HG02642 (cell line): ENCODE measurements at regions not wholly inside any gene's neighbourhood (a gene's known extent, or its start where the extent isn't known, plus 50 kb on each side); places are given as distances from the start of the nearest gene placed in this dataset.
A peak's percentile ranks its signal among the peaks of the same experiment; 100 is the strongest.

Experiments
- ATAC-seq: cut with Tn5 transposase; IDR thresholded peaks from one replicate; pipeline ENCODE4 v1.9.1; 2021; ENCODE audit warnings: mild to moderate bottlenecking; ENCODE audit not compliant: unreplicated experiment, poor library complexity

DNA sequence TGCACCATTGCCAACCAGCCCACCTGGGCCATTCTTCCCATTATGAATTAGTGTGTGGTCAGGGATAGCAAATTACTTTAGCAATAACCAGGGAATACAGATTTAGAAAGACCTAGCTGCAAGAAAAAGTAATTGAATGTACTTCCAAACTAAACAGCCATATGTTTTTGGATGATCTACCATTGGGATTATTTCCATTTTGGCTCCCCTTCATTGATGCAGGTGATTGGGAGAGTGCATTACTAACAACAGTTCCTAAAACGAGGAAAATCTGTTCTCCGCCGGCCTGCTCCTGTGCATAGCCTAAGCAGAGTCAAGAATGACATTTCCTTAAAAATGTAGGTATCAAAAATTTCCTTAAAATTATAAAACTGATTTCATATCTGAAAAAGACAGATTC, 58.5 kb downstream of the MAIP1 start:
- ATAC-seq, result no peak

DNA sequence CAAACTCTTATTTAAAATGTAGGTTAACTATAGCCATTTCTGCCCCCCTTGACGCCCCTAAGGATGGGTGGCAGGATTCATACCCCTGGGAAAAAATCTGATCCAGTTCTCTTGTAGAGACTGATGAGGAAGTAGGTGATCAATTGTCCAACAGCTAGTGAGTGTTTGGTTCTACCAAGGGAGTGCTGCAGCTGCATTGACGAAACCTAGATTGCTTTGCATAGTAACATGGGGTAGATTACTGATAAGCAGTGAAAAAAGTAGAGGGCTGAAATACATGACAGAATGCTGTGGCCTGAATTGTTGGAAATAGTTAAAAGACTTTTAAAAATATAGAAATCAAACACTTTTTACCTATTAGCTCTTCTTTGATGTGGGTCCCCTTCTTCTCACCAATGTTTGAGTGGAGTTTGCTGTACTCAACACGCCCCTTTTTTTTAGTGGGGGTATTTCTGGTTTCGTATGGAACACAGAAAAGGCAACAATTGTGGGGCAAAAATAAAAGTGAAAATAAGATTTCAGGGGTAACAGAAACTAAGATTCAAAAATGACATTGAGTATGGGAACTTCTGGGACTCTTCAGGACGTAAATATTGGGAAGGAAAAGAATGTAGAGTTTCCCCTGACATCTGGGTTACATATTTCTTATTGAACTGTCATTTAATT, 66.2 kb downstream of the MAIP1 start:
- peak; percentile 77 for ATAC-seq

DNA sequence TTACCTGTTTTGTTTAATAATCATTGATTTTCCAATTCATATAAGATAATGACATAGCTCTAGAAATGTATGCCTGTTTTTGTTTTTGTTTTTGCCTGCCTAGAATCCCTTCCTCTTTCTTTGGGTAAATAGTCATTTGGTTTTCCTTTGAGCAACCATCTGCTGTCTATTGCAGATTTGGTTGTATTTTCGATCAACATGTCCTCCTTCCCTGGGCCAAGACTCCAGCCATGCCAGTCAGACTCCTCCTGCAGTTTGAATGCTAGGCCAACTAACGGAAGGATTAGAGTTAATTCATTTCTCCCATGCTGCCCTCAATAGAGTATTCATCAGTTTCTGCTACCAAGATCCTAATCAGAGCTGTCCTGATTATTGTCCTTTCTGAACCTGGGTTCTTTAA, 67.1 kb downstream of the MAIP1 start:
- ATAC-seq, result no peak

DNA sequence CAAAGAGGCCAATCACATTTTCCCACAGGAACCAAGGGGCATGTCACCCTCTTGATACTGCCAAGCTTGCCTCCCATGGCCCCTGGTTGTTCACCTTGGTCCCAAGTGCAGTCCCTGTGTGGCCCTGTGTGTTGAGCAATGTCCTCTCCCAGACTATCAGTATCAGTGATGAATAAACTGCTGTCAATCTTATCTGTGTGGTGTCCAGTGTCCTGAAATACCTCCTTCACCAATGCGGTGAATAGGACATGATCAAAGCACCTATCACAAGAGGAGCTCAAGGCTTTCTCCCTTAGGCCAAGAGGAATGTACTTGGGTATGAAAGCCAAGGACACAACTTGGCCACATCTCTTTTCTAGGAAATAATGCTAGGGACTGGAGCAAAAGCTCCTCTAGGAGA, 68.2 kb downstream of the MAIP1 start:
- no peak for ATAC-seq

DNA sequence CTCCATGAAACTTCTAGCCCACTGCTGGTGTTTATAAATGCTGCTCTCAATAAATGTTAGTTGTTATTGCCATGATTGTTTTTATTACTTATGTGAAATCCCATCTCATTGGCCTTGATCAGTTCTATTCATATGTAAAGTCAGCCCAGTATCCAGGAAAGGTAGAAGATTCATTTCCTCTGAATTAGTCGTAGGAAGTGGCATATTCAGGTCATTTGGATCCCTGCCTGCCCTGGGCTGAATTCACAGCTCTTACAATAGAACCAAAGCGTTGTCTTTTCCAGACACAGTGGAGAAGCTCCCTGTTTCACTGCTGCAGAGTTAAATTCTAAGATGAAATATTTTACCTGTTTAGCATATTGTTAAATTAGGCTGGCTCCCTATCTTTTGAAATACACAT, 70.3 kb downstream of the MAIP1 start:
- no peak for ATAC-seq

DNA sequence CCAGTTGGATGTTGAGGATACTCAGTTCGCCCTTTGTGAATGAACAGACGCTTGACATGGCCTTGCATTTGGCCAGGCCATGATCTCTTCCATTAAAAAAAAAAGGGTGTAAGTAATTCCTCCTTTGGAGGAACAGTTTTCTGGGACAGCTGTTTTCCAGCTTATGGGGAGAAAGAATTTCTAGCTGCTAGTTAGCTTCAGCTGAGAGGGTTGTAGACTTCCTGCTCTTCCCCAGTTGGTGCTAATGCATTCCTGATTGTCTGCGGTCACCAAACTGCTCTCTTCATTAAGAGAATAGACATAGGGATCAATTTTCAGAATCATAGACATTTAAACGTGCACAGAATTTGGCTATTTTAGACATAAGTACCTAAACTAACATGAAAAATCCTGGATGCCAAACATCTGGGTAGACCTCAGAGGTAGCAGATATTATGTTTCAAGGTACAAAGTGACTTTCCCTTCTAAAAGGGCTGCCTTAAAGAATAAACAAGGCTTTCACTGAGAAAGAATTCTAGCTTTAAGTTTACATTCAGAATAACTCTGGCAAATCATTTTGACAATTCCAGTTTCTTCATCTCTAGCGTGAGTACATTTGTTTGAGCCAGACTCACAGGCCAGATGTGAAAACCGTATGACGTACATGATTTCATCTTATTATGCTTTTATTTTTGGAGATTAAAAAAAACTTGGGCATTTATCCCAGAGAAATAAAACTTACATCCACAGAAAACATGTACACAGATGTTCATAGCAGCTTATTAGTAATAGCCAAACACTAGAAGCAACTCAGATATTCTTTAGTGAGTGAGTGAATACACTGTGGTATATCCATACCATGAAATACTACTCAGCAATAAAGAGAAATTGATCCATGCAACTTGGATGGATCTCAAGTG, 71.2 kb downstream of the MAIP1 start:
- no peak for ATAC-seq

DNA sequence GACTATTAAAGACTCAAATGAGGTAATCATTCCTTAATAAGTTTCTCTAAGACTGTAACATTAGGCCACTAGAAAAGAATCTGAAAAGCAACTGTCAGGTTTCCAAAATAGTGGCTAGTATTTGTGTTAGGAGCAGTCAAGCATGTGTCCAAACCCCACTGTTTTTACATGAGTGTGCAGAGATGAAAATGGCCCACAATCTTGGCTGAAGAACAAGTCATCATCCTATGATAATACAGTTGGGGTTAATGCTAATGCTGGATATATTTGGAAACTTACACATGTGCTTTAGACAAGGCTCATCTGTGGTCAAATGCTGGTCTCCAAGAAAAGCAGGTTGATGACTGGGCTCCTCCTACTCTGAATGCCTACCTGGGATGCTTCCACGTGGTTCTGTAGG, 73.6 kb downstream of the MAIP1 start:
- no peak for ATAC-seq

DNA sequence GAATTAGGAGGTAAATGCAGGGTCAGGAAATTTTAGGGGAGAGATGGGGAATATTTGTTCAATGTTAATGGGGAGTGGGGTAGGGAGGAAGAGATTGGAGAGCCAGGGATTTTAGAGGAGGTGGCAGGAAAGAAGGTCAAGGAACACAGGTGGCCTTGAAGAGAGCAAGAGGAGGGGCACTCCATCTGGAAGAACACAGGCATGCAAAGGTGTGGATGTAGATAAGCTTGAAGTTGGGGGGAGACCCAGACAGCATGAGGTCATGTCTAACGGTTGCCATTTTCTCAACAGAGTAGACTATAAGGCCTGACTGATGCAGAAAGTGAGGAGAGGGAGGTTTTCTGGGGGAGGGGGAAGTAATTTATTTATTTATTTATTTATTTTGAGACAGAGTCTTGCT, 77.5 kb downstream of the MAIP1 start:
- no peak for ATAC-seq

DNA sequence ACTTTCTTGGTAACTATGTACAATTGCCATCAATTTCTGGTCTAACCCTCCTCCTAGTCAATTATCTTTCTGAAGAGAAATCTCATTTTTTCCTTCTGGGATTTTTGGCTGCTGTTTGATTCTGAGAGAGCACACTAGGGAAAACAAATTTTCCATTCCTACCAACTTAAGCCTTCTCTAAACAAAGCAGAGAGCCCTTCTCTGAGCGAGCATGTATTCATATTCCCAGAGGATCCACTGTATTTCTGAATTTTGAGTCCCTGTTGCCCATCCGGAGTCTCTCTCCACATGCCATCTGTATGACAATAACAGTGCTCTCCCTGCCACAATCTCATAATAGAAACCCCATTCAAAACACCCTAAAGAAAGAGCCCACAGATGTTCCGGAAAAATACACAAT, 78.5 kb downstream of the MAIP1 start:
- no peak for ATAC-seq

DNA sequence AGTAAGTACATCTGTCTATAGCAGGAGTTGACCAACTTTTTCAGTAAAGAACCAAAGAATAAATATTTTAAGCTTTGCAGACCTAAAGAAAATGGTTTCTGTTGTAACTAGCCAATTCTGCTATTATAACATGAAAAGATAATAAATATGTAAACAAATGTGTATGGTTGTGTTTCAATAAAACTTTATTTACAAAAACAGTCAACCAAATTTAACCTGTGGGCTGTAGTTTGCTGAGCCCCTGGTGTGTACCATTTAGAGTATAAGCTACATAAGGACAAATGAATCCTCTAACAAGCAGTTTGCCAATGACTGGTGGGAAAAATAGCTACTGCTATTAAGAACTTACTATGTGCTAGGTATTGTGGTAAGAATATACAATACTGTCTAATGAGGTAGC, 79.4 kb downstream of the MAIP1 start:
- ATAC-seq, result no peak

DNA sequence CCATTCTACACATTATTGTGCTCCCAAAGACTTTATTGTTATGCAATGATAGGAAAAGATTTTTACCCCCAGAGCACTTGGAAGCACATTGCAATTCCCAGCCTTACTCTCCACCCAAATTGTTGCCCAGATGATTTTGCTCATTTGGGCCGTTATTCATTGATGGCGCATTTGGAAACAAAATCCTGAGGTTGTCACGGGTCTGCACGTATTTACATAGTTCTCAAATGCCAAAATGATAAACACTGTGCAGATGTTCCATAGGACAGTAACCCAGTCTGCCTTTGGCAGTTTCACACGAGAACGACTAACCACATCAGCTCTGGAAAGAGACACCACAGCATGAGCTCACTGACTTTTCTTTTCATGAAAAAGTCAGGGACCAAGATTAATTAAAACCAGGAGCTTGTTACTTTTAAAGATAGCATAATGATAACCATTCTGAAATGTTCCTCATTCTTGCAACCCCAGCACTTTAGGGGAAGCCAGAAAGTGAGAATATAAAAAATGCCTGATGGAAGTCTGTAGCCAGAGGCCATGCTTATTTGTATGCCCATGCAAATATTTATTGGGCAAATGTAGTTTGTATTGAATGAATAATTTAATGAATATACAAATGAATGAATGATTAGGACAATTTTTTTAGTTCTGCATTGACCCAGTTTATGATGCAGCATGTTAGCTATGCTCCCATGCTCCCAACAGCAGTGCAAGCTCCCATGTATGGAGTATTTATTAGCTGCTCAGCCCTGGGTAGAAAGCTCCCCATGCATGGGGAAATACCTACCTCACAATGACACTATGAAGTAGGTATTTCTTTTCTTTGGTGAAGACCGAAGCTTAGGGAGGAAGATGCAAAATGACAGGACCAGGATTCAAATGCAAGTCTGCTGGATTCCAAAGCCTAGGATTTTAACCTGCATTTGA, 84.6 kb downstream of the MAIP1 start:
- no peak for ATAC-seq

DNA sequence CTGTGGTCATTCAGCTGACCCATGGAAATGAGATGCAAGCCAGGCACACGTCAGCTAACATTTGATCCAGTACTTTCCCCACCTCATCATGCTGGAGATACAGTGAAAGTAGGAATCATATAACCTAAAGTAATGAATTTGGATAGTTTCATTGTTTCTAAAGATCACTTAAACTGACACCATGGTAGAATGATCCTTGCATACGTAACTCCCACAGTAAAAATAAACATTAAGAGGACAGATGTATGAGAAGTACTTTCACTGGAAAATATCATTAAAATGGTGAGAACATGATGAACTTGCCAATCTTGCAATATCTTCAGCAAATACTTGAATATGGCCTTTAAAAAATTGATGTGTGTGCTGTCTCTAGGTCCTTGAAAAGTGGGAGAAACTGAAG, 85.4 kb downstream of the MAIP1 start:
- ATAC-seq, result no peak

DNA sequence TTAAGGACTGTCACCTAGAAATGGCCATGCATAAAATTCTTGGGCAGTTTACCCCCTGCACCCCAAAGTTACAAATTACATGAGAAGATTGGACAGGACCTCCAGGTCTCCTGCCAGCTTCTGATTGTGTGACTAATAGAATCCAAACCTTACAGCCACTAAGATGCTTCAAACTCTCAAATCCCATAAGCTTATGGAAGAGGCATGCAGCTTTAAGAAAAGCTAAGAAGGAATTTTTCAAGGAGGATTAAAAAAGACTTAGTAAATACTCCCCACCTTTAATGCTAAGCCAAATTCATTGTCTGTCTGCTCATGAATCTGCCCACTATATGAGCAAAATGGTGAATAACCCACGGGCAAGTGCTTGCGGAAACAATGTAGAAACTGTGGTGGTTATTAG, 86.3 kb downstream of the MAIP1 start:
- ATAC-seq, result no peak

DNA sequence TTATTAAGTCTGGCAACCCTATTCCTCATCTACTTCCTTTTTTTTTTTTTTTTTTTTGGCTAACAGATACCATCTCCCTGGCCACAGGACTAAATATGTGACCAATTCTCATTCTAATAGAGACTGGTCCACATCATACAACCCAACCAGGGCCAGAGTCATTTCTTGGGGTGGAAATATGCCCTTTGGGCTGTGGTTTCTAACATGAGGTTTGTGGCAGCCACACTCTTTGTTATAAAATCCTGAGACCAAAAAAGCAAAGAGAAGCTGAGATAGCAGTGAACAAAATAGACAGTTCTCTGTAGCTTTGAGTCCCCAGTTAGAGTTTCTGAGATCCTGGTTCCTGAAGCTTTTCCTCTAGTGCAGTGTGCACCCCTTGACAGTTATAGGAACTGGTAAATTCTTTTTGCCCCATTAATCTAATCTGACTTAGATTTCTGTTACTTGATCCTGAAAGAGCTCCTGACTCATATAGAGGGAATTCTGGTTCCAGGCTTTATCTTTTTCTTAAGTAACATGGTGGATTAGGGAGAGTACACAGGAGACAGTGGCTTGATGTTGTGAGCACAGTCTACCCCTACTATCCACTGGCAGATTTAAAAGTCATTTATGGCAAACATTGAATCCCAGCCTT, 86.8 kb downstream of the MAIP1 start:
- no peak for ATAC-seq

DNA sequence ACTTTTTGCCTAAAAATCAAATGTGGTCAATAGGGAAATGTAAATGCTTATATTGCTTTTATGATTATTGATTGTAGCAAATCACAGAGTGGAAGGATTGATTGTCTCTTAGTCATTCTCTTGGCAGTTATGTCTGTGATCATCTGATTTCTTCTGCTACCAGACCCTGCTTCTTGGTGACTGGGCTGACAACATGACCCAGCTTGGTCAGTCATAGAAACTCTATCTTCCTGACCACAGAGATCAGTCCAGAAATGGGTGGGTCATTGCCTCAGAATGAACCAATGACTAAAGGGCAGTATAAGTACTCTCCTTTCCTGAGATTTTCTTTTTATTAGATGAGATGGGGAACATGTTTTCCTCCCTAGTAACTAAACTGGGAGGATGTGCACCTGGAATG, 87.6 kb downstream of the MAIP1 start:
- no peak for ATAC-seq

DNA sequence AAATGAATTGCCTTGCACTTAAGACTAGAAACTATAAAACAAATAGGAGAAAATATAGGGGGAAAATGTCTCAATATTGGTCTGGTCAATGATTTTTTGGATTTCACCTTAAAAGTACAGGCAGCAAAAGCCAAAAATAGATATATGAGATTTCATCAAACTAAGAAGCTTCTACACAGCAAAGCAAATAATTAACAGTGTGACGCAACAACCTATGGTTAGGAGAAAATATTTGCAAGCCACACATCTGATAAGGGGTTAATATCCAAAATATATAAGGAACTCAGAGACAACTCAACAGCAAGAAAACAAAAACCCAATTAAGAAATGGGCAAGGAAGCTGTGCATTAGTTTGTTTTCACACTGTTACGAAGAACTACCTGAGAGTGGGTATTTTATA, 89.1 kb downstream of the MAIP1 start:
- no peak for ATAC-seq

DNA sequence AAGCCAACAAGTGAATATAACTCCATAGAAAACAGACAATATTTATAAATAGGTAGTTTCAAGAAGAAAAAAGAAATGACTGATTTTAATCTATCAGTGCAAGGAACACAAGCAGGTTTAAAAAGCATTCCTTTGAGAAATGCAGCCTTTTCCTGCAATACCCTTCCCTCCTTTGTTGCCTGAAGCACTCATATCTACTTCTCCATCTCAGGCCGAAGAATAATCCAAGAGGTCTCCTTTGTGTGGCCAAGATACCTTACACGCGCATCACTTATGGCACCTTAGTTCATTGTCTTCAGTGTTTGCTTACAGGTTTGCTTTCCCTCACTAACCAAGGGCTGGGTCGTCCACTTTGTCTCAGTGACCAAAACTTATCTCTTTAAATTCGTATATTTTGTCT, 93.0 kb downstream of the MAIP1 start:
- ATAC-seq, result no peak

DNA sequence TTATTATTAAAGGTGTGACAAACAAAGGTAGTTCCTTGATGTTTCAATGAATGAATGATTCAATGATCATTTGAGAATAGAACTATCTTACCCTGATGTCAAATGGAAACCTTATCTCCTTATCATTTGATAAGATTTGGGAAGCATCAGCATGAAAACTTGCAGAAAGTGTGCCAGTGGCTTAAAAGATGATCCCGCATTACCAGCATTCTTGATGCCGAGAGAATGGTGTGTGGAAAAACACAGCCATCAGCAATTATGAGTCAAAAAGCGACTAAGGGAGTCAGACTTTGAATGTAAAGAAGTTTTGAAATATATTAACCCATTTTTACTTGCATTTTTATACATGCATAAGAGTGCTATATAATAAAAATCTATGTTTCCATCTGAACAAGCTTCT, 93.7 kb downstream of the MAIP1 start:
- no peak for ATAC-seq

DNA sequence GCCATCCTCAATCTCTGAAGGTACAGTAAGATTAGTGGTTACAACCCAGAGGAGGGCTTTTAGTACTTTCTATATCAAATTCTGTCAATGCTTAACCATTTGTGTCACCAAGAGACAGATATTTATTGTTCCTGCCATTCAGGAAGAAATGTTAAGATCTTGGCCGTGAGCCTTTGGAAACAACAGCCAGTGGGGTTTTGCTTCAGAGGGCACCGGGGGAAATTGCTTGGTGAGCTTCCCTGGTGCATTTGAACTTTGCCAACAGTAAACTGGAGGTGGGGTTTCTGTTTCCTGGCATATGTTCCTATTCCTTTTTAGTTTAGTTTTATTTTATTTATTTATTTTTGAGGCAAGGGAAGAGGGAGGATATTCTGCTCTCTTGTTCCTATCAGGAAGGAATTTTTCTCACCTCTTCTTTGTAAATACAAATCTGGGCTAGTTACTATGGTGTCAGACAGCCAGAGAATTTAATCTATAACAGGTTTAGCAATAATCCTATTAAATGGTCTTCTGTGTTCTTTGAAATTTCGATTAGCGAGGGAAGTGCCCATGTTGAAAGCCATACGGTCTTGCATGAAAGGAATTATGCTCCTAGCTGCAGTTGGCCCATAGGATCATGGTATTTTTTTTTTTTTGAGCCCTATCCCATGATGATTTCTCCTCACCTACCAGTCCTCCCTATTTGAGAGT, 95.7 kb downstream of the MAIP1 start:
- no peak for ATAC-seq

DNA sequence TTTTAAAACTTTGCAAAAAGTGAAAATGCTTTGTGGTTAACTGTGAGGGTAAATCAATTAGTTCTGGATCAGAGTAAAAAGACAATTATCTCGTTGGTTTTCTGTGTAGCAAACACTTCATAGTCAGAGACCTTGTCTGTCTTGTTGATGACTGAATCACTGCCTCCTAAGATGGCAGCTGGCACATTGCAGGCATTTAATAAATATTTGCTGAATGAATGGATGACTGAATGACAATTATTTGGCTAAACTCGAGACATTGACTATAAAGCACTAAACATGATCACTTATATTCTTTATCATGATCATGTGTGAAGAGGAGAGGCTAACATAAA, 96.2 kb downstream of the MAIP1 start:
- no peak for ATAC-seq
